IPS DF 4.7 (cell line): ENCODE measurements at regions not wholly inside any gene's neighbourhood (a gene's known extent, or its start where the extent isn't known, plus 50 kb on each side); places are given as distances from the start of the nearest gene placed in this dataset.

Experiments used
- DNase-seq: peaks from one replicate; pipeline ENCODE4 v3.0.0-alpha.2; 2013; ENCODE audit warnings: low spot score; ENCODE audit errors: extremely low read depth

- DNase-seq, result no peak
These were observed 1036.3 kb upstream of the TENM4 start for GRCh38 chr11:80477178-80477577.

GRCh38 chr11:80473562-80473961 is 1032.7 kb upstream of the TENM4 start:
- DNase-seq, result peak; percentile 16

- no peak for DNase-seq
These were observed 1029.0 kb upstream of the TENM4 start for GRCh38 chr11:80469871-80470270.

- no peak for DNase-seq
These were observed 1025.7 kb upstream of the TENM4 start for GRCh38 chr11:80466570-80466969.

GRCh38 chr11:80462211-80462610 is 1021.4 kb upstream of the TENM4 start:
- no peak for DNase-seq

GRCh38 chr11:80458376-80458775 is 1017.5 kb upstream of the TENM4 start:
- no peak for DNase-seq

- DNase-seq, result no peak
These were observed 1017.0 kb upstream of the TENM4 start for GRCh38 chr11:80457823-80458222.

- no peak for DNase-seq
These were observed 1015.0 kb upstream of the TENM4 start for GRCh38 chr11:80455818-80456217.

- no peak for DNase-seq
These were observed 1010.3 kb upstream of the TENM4 start for GRCh38 chr11:80451105-80451504.

GRCh38 chr11:80448709-80449108 is 1007.9 kb upstream of the TENM4 start:
- no peak for DNase-seq

- DNase-seq, result no peak
These were observed 1002.3 kb upstream of the TENM4 start for GRCh38 chr11:80443177-80443576.

GRCh38 chr11:80441821-80442220 is 1001.0 kb upstream of the TENM4 start:
- DNase-seq, result no peak

- DNase-seq, result no peak
These were observed 1000.0 kb upstream of the TENM4 start for GRCh38 chr11:80440835-80441234.

- no peak for DNase-seq
These were observed 995.7 kb upstream of the TENM4 start for GRCh38 chr11:80436547-80436946.

GRCh38 chr11:80435345-80435744 is 994.5 kb upstream of the TENM4 start:
- DNase-seq, result no peak

- DNase-seq, result no peak
These were observed 991.2 kb upstream of the TENM4 start for GRCh38 chr11:80432057-80432456.

- no peak for DNase-seq
These were observed 983.3 kb upstream of the TENM4 start for GRCh38 chr11:80424012-80424695.

GRCh38 chr11:80420374-80420773 is 979.5 kb upstream of the TENM4 start:
- no peak for DNase-seq

GRCh38 chr11:80417681-80418080 is 976.9 kb upstream of the TENM4 start:
- DNase-seq, result no peak

GRCh38 chr11:80415580-80415979 is 974.8 kb upstream of the TENM4 start:
- no peak for DNase-seq

- no peak for DNase-seq
These were observed 973.6 kb upstream of the TENM4 start for GRCh38 chr11:80414181-80415165.

- DNase-seq, result no peak
These were observed 971.8 kb upstream of the TENM4 start for GRCh38 chr11:80412604-80413003.

- DNase-seq, result no peak
These were observed 952.4 kb upstream of the TENM4 start for GRCh38 chr11:80393210-80393609.
